Mucosa of stomach (tissue), 1 donor: ENCODE measurements at regions not wholly inside any gene's neighbourhood (a gene's known extent, or its start where the extent isn't known, plus 50 kb on each side); places are given as distances from the start of the nearest gene placed in this dataset.

Source experiments
- H3K27me3 ChIP-seq: one replicate; pipeline ENCODE4 v1.7.0; 2013; ENCODE audit warnings: mild to moderate bottlenecking, low read length; ENCODE audit not compliant: control insufficient read depth, insufficient read depth
- H3K36me3 ChIP-seq: one replicate; pipeline ENCODE4 v1.7.0; 2013; ENCODE audit warnings: low read length; ENCODE audit not compliant: control insufficient read depth, insufficient read depth
- H3K4me1 ChIP-seq: one replicate; pipeline ENCODE4 v1.7.0; 2013; ENCODE audit warnings: mild to moderate bottlenecking, low read length; ENCODE audit not compliant: control insufficient read depth, insufficient read depth
- H3K4me3 ChIP-seq: one replicate; pipeline ENCODE4 v1.7.0; 2013; ENCODE audit warnings: low read length
- H3K9ac ChIP-seq: one replicate; pipeline ENCODE4 v1.7.0; 2013; ENCODE audit warnings: mild to moderate bottlenecking, low read length, moderate library complexity
- H3K9me3 ChIP-seq: one replicate; pipeline ENCODE4 v1.7.0; 2013; ENCODE audit warnings: mild to moderate bottlenecking, low read length, moderate library complexity; ENCODE audit not compliant: control insufficient read depth
- donor health status: Pancreatic carcinoma.

DNA sequence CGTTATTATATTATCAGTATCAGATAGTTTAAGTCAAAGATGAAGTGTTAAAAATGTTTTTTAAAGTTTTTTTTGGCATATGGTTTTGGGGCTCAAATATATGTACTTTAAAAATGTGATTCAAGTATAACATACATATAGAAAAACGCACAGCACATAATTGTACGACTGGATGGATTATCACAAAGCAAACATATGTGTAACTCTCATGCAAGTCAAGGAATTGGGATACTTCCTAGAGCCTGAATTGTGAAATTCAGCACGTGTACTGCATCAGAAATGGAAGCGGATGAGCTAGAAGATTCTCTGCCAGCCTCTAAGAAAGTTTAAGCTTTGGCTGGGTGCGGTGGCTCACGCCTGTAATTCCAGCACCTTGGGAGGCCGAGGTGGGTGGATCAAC lies 340.9 kb downstream of the PRL start:
- no peaks in the 10 kb centered on the region for H3K9me3 ChIP-seq
- peaks cover 11% of the 10 kb centered on the region for H3K4me1 ChIP-seq
- H3K9ac ChIP-seq: no peak overlapping the region
- H3K36me3 ChIP-seq: no peaks in the 10 kb centered on the region
- H3K4me3 ChIP-seq: no peak overlapping the region
- no peaks in the 10 kb centered on the region for H3K27me3 ChIP-seq

DNA sequence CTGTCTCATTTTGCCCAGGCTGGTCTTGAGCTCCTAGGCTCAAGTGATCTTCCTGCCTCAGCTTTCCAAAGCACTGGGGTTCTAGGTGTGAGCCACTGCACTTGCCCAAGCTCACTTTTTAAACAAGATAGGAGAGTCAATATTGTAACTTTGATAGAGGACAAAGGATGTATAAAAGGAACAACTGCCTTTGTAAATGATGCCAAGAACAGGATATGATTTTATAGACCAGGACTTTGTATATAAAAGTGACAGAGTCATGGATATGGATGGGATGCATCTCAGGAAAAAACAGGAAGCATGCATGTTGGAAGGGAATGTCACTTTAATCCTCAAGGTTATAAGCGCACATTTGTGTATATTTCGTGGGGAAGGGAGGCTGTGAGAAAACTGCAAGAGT lies 338.4 kb downstream of the PRL start:
- Histone ChIP-seq H3K27me3 (no peaks in the 10 kb centered on the region), H3K9me3 (no peaks in the 10 kb centered on the region), H3K4me1 (peaks cover 7% of the 10 kb centered on the region), H3K4me3 (no peak overlapping the region), H3K9ac (no peak overlapping the region), H3K36me3 (no peaks in the 10 kb centered on the region)

DNA sequence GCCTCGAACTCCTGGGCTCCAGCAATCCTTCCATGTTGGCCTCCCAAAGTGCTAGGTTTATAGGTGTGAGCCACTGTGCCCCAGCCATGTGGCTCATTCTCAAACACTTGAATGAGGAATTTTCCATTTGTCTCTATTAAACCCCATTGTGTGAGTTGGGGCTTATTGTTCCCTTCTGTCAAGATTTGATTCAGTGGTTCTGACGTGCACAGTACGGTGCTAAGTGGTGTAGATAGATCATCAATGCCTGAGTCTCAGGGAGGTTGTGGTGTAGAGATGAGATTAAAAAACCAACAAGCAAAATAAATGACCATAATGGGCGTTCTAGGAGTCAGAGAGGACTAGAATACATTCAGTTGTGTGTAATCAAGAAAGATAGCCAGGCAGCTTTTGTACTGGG lies 335.6 kb downstream of the PRL start:
- H3K4me3 ChIP-seq: no peak overlapping the region
- H3K36me3 ChIP-seq: no peaks in the 10 kb centered on the region
- no peaks in the 10 kb centered on the region for H3K9me3 ChIP-seq
- H3K27me3 ChIP-seq: no peaks in the 10 kb centered on the region
- H3K4me1 ChIP-seq: no peaks in the 10 kb centered on the region
- no peak overlapping the region for H3K9ac ChIP-seq

DNA sequence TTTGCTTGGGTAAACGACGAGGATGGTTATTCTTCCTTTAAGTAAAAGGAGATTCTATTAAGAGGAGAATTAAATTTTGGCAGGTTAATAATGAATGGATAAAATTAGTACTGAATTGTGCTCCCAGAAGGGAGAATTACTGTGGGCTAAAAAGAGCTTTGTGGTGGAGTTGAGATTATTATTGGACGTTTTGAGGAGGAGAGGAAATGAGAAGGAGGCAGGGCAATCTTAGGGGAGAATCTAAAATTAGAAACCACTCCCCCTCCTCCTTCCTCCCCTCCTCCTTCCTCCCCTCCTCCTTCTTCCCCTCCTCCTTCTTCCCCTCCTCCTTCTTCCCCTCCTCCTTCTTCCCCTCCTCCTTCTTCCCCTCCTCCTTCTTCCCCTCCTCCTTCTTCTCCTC lies 331.8 kb downstream of the PRL start:
- Histone ChIP-seq H3K36me3 (no peaks in the 10 kb centered on the region), H3K27me3 (no peaks in the 10 kb centered on the region), H3K4me3 (no peak overlapping the region), H3K9ac (no peak overlapping the region), H3K4me1 (no peaks in the 10 kb centered on the region), H3K9me3 (no peaks in the 10 kb centered on the region)

DNA sequence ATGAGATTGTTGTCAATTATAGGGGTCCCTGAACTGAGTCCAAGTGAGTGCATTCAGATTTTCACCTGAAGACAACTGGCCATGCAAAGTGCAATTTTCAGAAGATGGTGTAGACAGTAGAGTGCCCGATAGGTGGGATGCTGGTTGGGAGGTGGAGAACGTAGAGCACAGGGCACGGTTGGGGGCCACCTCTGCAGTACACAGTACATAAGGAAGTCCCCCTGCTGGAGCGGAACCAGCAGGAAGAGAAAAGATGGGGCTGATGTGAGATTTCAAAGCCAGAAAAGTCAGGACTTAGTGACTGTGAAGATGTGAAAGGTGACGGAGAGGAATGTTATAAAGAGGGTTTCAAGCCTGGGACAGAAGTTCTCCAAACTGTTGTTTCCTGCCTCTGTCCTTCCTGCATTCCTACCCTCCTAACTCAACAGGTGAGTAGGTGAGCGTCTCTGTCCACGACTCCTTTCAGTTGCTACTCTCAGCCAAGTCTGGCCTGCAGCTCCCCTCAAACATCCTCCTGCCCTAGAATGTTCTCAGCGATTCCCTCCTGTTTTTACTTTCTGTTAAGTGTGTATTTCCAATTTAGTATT lies 330.8 kb downstream of the PRL start:
- Histone ChIP-seq H3K4me3 (no peak overlapping the region), H3K9me3 (no peaks in the 10 kb centered on the region), H3K36me3 (no peaks in the 10 kb centered on the region), H3K4me1 (no peaks in the 10 kb centered on the region), H3K9ac (no peak overlapping the region), H3K27me3 (no peaks in the 10 kb centered on the region)

DNA sequence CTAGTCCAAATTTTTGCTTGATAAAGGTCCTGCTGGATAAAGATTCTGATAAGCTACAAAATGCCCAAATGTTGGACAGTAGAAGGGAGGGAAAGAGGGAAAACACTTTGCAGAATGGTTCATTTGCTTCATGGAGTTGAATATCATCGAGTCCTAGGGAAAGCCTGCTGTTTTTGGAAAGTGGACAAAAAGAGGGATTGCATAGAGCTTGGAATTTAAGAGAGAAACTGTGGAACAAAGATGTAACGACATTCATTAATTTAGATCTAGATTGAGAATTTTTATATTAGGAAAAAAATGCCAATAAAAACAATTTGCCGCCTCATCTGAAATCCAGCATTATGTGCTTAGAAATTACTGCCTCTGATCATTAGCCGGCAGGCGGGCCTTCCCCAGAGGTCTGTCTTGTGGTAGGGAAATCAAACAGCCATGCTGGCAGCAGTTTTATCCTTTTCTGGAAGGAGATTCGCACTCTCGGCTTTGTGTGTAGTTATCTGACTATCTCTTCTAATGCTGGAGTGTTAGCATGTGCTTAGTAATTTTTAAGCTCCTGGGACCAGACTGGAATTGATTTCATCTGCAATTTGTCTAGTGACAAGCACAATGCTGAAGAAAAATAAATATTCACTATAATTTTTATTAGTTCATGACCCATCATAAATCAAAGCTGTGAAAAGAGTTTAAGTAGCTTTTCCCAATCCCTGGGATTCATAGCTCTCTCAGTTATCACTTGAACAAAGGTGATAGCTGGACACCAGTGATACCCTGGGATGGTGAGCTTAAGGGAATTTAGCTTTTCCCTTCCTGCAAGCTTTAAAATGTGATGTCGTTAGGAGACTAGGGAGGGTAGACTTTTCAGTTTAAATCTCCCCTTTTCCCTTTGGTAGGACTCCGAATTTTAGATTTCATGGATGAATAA lies 329.5 kb downstream of the PRL start:
- Histone ChIP-seq H3K27me3 (no peaks in the 10 kb centered on the region), H3K36me3 (no peaks in the 10 kb centered on the region), H3K9ac (no peak overlapping the region), H3K9me3 (no peaks in the 10 kb centered on the region), H3K4me3 (no peak overlapping the region), H3K4me1 (no peaks in the 10 kb centered on the region)

DNA sequence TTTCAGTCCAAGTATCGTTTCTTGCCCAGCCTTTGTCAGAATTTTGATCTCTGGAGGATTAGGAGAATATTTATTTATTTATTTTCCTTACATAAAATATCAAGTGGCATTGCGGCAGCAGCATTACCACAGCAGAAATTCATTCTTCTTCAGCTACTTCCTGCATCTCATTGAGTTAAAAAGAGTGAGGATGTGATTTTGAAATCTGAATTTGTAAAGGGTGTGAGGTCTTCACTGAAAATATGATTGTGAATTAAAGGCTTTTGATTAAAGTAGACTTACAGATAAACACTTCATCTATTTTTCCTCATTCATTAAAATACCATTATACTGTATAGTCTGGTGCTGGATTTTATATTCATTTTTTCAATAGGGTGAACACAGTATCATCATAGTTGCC lies 328.4 kb downstream of the PRL start:
- no peaks in the 10 kb centered on the region for H3K36me3 ChIP-seq
- H3K4me1 ChIP-seq: no peaks in the 10 kb centered on the region
- no peaks in the 10 kb centered on the region for H3K9me3 ChIP-seq
- no peak overlapping the region for H3K9ac ChIP-seq
- H3K27me3 ChIP-seq: no peaks in the 10 kb centered on the region
- no peak overlapping the region for H3K4me3 ChIP-seq

DNA sequence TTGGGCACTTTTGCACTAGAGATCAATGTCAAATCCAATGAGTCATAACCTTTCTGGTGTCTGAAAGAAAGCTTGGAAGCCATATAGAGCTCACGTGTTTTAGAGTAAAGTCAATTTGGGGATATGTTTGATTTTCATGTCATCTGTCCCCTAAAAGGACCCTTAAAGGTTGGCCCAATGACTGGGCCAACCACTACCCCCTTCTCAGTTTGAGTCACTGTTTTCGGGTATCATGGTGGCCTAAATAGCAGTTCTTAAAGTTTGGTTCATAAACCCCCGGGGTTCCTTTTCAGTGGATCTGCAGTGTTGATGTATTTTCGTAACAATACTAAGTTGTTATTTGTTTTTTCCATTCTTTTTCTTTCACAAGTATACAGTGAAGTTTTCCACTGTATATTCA lies 327.6 kb downstream of the PRL start:
- no peak overlapping the region for H3K4me3 ChIP-seq
- H3K9ac ChIP-seq: no peak overlapping the region
- H3K9me3 ChIP-seq: no peaks in the 10 kb centered on the region
- H3K4me1 ChIP-seq: no peaks in the 10 kb centered on the region
- no peaks in the 10 kb centered on the region for H3K27me3 ChIP-seq
- no peaks in the 10 kb centered on the region for H3K36me3 ChIP-seq

DNA sequence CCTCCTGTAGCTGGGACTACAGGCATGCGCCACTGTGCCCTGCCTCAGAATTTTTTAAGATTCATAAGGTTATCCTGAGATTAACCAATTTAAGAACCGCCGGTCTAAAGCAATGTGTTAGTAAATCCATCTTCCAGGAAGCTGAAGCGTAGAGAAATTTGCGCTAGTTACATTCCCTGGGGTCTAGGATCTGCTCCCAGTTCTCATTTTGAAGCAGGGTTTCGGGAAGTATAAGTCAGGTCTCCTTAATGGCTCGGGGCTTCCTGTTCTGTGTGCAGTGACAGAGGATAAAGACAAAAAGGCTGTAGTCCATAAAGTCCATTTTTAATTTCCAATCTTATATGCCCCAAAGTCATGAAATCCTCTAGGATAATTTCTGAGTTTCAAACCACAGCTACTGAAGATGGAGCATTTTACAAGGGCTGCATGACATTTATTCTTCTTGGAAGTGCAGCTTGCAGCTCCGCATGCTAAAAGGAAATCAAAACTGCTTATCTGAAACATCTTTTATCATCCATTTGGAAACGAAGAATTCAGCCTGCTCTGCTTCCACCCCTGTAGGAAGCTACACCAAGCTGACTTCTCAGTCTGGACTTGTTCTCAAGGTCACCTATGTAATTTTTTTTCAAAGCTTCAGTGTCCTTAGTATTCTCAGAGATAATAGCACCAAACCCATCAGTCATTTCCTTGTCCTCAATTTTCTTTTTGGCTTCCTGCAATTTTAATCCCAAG lies 326.1 kb downstream of the PRL start:
- Histone ChIP-seq H3K9me3 (no peaks in the 10 kb centered on the region), H3K9ac (no peak overlapping the region), H3K4me3 (no peak overlapping the region), H3K4me1 (no peaks in the 10 kb centered on the region), H3K36me3 (no peaks in the 10 kb centered on the region), H3K27me3 (no peaks in the 10 kb centered on the region)

DNA sequence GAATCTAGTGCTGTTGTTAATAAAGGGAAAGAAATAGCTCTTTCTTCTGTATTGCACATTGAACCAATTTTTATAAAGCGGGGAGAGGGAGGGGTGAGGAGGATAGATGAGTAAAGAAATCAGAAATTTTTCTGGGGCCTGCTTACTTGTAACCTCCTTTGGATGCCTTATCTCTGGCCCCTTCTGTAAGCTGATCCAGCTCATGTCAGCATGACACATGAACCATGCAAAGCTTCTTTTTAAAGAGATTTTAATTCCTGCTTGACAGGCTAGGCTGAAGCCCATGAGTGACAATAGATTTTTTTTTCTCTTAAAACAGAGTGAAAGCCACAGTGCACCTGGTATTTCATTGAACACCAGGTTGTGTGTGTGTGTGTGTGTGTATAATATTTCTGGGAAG lies 325.3 kb downstream of the PRL start:
- H3K27me3 ChIP-seq: no peaks in the 10 kb centered on the region
- no peaks in the 10 kb centered on the region for H3K9me3 ChIP-seq
- H3K36me3 ChIP-seq: no peaks in the 10 kb centered on the region
- H3K4me1 ChIP-seq: no peaks in the 10 kb centered on the region
- H3K9ac ChIP-seq: no peak overlapping the region
- no peak overlapping the region for H3K4me3 ChIP-seq

DNA sequence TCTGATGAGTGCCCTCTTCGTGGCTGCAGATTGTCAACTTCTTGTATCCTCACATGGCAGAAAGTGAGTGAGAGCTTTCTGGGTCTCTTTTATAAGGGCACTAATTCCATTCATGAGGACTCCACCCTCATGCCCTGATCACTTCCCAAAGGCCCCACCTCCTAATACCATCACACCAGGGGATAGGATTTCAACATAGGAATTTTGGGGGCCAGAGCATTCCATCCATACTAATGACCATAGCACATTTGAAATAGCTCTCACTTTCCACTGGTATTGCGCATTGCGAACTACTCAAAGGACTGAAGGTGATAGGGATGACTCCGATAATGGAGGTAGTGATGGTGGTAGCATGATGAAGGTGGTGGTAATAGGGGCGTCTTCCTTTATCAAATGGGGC lies 324.3 kb downstream of the PRL start:
- Histone ChIP-seq H3K27me3 (no peaks in the 10 kb centered on the region), H3K4me1 (no peaks in the 10 kb centered on the region), H3K36me3 (no peaks in the 10 kb centered on the region), H3K4me3 (no peak overlapping the region), H3K9me3 (no peaks in the 10 kb centered on the region), H3K9ac (no peak overlapping the region)

DNA sequence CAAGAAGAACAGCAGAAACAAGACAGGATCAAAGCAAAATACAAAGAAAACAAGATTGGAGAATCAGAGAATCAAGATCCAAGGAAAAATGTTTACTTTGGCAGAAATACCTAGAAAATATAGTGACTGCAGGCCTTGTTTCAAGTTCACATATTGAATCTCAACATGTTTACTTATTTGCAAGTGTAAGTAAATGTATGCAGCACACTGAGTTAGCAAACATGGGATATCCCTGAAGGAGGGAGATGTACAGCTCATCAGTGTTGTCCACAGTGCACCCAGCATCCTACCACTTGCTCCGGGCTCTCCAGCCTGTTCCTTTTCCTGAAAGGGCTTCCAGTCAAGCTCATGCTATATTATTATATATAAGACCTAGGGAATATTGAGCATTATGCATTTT lies 319.5 kb downstream of the PRL start:
- Histone ChIP-seq H3K4me3 (no peak overlapping the region), H3K9me3 (no peaks in the 10 kb centered on the region), H3K4me1 (no peaks in the 10 kb centered on the region), H3K36me3 (no peaks in the 10 kb centered on the region), H3K9ac (no peak overlapping the region), H3K27me3 (no peaks in the 10 kb centered on the region)
